Activated T-helper 1 cell treated with anti-CD3 and anti-CD28 coated beads, Interleukin-12 subunit alpha, Interleukin-12 subunit beta, Interleukin-2, Interleukin-4 antibody, amounts not matched to agents 30 ng/mL and 10 ng/mL and 1 ng/mL, durations not matched to agents 14 hours and 24 hours and 36 hours (primary cell): ENCODE measurements at regions not wholly inside any gene's neighbourhood (a gene's known extent, or its start where the extent isn't known, plus 50 kb on each side); places are given as distances from the start of the nearest gene placed in this dataset.

ENCODE experiments used
- DNase-seq: peaks from one replicate; pipeline ENCODE4 v3.0.0; 2021; ENCODE audit warnings: low spot score
- H3K27ac Mint-ChIP-seq: one replicate; pipeline ENCODE4 v1.8.0; 2021; ENCODE audit warnings: mild to moderate bottlenecking, mixed read lengths
- H3K27me3 Mint-ChIP-seq: one replicate; pipeline ENCODE4 v1.8.0; 2022; ENCODE audit warnings: mild to moderate bottlenecking, moderate library complexity, mixed read lengths; ENCODE audit not compliant: insufficient read depth
- H3K36me3 Mint-ChIP-seq: one replicate; pipeline ENCODE4 v1.8.0; 2021; ENCODE audit warnings: low read depth, mixed read lengths
- H3K4me1 Mint-ChIP-seq: one replicate; pipeline ENCODE4 v1.8.0; 2021; ENCODE audit warnings: low read depth, mixed read lengths
- H3K4me3 Mint-ChIP-seq: one replicate; pipeline ENCODE4 v1.8.0; 2021; ENCODE audit warnings: mild to moderate bottlenecking, moderate library complexity, mixed read lengths
- H3K9me3 Mint-ChIP-seq: one replicate; pipeline ENCODE4 v1.8.0; 2021; ENCODE audit warnings: mixed read lengths
- intact Hi-C: fragments of 100-400 bp; cut with micrococcal nuclease; formaldehyde crosslinking; loops from one replicate; pipeline ENCODE4 v1.15.1; 2024

DNA sequence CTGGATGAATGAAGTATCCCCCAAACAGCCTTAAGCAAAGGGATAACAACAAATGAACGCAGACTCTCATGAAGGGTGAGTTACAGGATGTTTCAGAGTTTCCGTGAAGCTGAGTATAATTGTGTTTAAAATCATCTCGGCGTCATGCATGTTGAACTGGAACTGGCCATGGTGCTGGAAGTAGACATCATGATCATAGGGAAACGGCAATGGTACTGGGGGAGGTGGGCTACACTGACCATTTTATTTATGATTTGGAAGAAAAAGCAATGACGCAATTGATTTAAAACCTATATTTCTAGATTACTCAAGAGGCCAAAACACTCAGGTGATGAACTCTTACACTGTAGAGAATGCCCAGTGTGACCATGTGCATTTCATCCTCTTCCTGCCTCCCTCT is 387.9 kb upstream of the MYT1L start:
- Mint-ChIP-seq H3K4me3 (no peak overlapping the region), H3K27me3 (no peaks in the 10 kb centered on the region), H3K36me3 (no peaks in the 10 kb centered on the region), H3K4me1 (no peaks in the 10 kb centered on the region), H3K27ac (no peak overlapping the region), H3K9me3 (no peaks in the 10 kb centered on the region)
- no peak for DNase-seq
- intact Hi-C loops, result no loop called here

DNA sequence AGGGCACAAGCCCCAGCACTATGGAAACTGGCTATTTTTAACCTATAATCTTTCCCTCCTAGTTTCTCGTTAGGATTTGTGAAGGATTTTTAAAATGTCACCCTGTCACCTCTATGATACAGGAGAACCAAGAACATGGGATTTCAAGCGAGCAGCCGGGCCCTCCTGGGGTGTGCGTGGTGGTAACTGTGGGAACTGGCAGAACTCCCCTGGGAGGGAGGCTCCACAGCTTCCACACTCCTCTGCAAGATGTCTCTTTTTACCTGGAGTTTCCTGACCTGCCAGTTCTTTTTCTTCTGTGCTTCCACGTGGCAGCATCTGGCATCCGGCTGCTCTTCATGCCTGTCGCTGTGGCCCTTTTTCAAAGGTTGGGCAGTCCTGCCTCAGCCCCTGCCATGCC is 386.3 kb upstream of the MYT1L start:
- H3K4me3 Mint-ChIP-seq, result no peak overlapping the region
- no peaks in the 10 kb centered on the region for H3K4me1 Mint-ChIP-seq
- no peaks in the 10 kb centered on the region for H3K36me3 Mint-ChIP-seq
- no peak overlapping the region for H3K27ac Mint-ChIP-seq
- H3K9me3 Mint-ChIP-seq, result no peaks in the 10 kb centered on the region
- no peaks in the 10 kb centered on the region for H3K27me3 Mint-ChIP-seq
- intact Hi-C loops, result no loop called here
- no peak for DNase-seq

DNA sequence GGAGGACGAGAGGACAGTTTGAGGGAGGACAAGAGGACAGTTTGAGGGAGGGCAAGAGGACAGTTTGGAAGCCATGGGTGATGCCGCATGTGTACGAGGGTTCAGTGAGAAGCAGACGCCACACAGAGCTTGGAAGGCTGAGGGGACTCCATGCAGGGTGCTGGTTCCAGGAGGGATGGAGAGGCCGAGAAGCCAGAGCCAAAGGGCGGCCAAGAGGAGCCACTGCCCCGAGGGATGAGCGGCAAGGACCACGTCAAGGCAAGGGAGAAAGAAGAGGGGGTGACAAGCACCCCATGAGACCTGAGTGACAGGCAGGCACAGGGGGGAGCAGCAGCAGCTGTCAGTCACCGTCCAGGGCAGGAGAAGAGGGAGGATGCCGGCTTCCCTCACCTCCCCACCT is 385.7 kb upstream of the MYT1L start:
- H3K4me1 Mint-ChIP-seq, result no peaks in the 10 kb centered on the region
- intact Hi-C loops, result no loop called here
- no peak overlapping the region for H3K27ac Mint-ChIP-seq
- no peak for DNase-seq
- no peaks in the 10 kb centered on the region for H3K36me3 Mint-ChIP-seq
- H3K4me3 Mint-ChIP-seq, result no peak overlapping the region
- H3K9me3 Mint-ChIP-seq, result no peaks in the 10 kb centered on the region
- H3K27me3 Mint-ChIP-seq, result no peaks in the 10 kb centered on the region

DNA sequence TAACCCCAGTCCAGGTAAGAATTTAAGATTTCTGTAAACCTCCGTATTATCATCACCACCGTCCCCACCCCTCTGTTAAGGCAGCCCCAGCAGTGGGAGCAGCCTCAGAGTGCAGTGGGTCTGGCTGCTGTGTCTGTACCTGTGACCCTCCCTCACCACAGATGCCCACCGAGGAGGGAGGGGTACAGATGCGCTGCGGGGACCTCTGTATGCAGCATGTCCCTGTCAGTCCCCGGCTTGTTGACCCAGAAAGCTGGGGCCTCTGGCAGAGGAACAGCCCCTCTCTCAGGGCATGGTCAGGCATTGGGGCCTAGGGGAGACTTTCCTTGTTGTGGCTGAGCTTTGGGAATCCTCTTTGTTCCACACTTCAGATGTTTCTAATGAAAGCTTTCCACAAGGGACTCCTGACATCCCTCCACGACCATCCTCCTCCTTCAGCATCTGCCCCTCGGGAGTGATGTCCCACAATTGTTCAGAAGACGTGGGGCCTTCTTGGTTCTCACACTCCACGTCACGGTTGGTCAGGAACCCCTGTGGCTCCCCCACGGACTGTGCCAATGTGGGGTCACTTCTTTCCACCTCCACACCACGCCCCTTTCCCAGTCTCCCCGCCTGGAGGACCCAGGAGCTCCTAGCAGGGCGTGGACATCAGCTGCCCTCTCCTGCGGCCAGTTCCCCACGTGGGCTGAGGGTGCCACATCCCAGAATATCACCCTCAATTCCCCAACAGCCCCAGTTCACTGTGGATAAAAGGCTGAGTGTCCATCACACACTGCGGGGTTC is 384.2 kb upstream of the MYT1L start:
- no peaks in the 10 kb centered on the region for H3K9me3 Mint-ChIP-seq
- H3K27ac Mint-ChIP-seq, result no peak overlapping the region
- no peaks in the 10 kb centered on the region for H3K36me3 Mint-ChIP-seq
- H3K4me1 Mint-ChIP-seq, result no peaks in the 10 kb centered on the region
- no peak for DNase-seq
- H3K4me3 Mint-ChIP-seq, result no peak overlapping the region
- no peaks in the 10 kb centered on the region for H3K27me3 Mint-ChIP-seq
- intact Hi-C loops, result no loop called here

DNA sequence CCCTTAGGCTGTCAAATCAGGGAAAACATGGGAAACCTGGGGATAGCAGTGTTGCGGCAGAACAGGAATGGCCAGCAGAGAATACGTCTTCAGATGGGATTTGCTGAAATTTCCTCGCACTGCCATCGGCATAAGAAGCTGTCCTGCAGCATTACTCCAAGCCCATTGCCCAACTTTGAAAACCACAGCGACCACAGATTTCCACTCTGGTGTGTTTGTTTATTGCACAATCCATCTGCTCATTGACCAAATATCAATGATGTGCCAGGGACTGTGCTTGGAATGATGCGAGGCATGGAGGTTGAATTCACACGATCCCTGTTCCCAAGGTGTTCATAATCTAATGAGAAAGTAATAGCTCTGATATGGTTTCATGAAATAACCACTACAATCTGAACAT is 383.3 kb upstream of the MYT1L start:
- intact Hi-C loops, result no loop called here
- DNase-seq, result no peak
- H3K4me3 Mint-ChIP-seq, result no peak overlapping the region
- no peaks in the 10 kb centered on the region for H3K4me1 Mint-ChIP-seq
- H3K36me3 Mint-ChIP-seq, result no peaks in the 10 kb centered on the region
- no peaks in the 10 kb centered on the region for H3K9me3 Mint-ChIP-seq
- no peak overlapping the region for H3K27ac Mint-ChIP-seq
- H3K27me3 Mint-ChIP-seq, result no peaks in the 10 kb centered on the region

DNA sequence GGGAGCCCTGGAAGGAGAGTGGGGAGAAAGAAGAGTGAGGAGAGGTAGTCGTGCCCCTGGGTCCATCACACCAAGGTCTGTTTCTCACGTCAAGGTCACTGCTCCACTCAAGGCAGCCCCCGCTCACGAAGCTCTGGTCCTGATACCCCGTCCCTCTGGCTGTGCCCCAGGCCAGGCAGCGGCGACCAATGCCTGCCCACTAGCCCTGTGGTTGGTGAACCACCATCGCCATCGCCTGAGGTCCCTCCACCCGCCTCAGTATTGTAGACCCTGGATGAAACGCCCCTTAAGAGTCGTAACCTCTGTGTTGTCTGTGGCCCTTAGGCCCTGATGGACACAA is 378.3 kb upstream of the MYT1L start:
- no peaks in the 10 kb centered on the region for H3K36me3 Mint-ChIP-seq
- no peak overlapping the region for H3K4me3 Mint-ChIP-seq
- no peaks in the 10 kb centered on the region for H3K9me3 Mint-ChIP-seq
- H3K27ac Mint-ChIP-seq, result no peak overlapping the region
- no peak for DNase-seq
- intact Hi-C loops, result no loop called here
- H3K27me3 Mint-ChIP-seq, result no peaks in the 10 kb centered on the region
- no peaks in the 10 kb centered on the region for H3K4me1 Mint-ChIP-seq

DNA sequence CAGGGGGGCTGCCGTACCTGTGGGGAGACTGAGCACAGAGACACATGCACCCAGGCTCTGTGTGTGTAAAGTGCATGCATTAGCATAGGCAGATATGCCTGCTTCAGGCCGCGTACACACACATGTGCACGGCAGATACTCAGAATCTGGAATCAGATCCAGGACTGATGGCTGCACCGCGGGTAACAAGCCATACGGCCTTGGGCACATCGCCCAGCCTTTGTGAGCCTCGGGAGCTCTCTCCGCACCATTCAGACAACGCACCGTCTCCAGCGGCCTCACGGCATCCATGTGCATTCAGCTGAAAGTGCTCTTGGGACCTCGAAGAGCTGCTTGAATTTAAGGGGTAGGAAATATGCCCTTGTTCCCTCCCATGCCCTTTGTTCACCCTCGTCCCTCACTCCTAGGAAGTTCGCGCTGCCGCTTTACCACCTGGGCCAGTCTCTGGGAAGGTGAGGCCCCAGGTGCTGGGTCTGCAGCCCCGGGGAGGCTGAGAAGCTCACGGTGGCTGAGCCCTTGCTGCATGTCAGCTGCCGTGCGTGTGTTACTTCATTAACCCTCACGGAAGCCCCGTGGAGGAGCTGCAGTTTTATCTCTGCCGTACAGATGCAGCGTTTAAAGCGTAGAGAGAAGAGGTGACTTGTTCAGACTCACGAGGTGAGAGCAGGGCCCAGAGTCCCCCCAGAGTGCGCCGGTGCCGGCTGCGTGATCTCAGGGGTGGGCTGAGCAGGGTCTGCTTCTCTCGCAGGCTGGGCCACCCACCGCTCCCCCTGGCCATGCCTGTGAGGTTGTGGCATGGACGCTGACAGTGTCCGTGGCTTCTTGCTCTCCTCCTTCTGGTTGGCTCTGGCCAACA is 377.7 kb upstream of the MYT1L start:
- H3K36me3 Mint-ChIP-seq, result no peaks in the 10 kb centered on the region
- H3K27me3 Mint-ChIP-seq, result peaks cover 2% of the 10 kb centered on the region

DNA sequence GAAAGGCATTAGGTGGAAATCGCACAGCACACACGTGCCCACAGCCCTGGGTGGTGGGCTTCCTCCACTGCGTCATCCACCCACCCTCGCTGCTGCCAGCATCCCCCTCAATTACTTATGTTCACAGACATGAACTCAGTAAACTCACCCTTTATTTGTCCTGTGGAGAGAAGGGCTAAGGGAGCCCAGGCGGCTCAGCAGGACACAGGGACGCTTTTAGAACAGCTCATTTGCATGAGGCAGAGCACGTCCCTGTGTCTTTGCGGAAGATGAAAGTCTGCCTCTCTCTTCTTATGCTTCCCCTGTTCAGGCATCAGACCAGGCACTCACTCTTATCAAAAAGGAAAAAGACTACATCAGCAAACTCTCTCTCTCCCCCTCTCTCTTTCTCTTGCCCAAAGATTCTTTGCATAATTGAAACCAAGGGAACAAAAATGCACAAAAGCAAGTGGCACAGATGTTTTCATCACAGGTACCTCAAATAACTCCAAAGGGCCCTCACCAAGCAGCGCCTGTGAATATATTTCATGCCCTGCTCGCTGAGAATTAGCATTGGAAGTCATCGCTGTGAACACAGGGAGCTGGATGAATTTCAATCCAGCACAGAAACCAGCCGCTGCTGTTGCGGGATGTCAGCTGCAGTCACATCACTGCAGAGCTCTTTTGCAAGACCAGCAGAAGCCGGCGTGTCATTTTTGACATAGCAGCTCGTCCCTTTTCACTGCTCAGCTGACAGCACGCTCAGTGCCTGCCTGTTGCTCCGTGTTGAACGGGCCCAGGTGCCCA is 376.3 kb upstream of the MYT1L start:
- no peaks in the 10 kb centered on the region for H3K4me1 Mint-ChIP-seq
- H3K27ac Mint-ChIP-seq, result no peak overlapping the region
- intact Hi-C loops, result no loop called here
- peaks cover 2% of the 10 kb centered on the region for H3K27me3 Mint-ChIP-seq
- no peak for DNase-seq
- H3K4me3 Mint-ChIP-seq, result no peak overlapping the region
- H3K9me3 Mint-ChIP-seq, result no peaks in the 10 kb centered on the region
- no peaks in the 10 kb centered on the region for H3K36me3 Mint-ChIP-seq

More for the DNA sequence above, 377.7 kb upstream of the MYT1L start:
- intact Hi-C loops, result no loop called here
- Mint-ChIP-seq H3K4me1 (no peaks in the 10 kb centered on the region), H3K9me3 (no peaks in the 10 kb centered on the region), H3K4me3 (no peak overlapping the region), H3K27ac (no peak overlapping the region)
- no peak for DNase-seq

DNA sequence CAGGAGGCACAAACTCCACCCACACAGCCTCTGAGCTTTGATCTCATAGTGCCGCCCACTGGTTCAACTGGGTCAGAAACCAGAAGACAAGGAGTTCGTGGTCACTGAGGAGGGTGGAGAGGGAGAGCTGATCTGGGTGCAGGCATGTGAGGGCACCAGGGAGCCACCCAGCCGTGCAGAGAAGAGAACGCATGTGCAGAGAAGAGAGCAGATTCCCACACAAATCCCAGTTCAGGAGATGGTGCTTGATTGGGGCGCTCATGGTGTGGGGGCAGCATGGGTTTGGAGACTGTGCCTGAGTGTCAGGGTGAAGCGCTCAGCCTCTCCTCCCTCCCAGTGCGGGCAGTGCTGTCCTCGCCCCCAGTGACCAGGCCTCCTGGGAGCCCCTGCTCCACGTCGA is 375.2 kb upstream of the MYT1L start:
- no peaks in the 10 kb centered on the region for H3K9me3 Mint-ChIP-seq
- intact Hi-C loops, result no loop called here

DNA sequence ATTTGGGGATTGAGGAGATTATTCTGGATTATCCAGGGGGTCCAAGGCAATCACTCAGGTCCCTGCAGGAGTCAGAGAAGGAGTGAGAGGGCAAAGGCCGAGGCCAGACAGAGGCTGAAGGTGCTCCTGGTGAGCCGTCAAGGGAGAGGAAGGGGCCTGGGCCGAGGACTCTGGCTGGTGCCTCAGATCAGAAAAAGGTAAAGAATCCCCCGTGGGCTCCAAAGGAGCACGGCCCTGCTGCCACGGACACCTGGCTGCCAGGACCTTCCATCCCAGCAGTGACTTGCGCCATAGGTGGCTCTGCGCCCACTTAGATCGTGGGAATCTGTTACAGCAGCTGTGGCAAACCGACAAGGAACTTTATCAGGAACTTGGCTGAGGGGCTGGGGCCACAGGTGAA is 374.8 kb upstream of the MYT1L start:
- Mint-ChIP-seq H3K9me3 (no peaks in the 10 kb centered on the region), H3K4me1 (no peaks in the 10 kb centered on the region), H3K4me3 (no peak overlapping the region), H3K36me3 (no peaks in the 10 kb centered on the region), H3K27ac (no peak overlapping the region), H3K27me3 (peaks cover 2% of the 10 kb centered on the region)
- no peak for DNase-seq
- intact Hi-C loops, result no loop called here

More for the DNA sequence above, 375.2 kb upstream of the MYT1L start:
- no peak for DNase-seq
- Mint-ChIP-seq H3K36me3 (no peaks in the 10 kb centered on the region), H3K4me1 (no peaks in the 10 kb centered on the region), H3K27ac (no peak overlapping the region), H3K27me3 (peaks cover 2% of the 10 kb centered on the region), H3K4me3 (no peak overlapping the region)

DNA sequence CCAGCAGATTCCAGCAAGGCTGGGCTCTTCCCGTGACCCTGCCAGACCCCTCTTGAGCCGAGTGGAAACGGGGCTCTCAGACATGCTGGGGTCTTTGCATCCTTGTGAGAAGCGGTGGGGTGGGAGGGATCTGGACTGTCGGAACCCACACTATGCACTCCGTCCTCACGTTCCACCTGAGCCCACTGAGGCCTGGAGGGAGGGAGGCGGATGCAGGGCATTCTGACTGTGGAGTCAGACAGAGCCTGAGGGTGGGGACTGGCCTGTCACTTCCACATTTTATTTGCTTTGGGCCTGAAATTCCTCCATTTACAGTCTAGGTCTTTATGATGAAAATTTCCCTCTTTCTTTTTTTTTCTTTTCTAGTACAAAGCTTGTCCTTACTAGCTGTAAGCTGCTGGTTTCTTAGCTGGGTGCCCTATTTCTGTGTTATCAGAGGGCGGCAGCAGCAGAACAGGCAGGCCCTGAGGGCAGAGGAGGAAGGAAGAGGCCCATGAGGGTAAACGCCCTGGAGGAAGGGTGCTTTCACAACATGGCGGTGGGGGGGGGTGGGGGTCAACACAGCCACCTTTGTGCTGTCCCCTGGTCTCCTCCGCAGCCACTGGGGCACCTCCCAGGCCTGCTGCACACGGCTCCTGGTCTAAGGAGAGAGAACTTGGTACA is 373.5 kb upstream of the MYT1L start:
- Mint-ChIP-seq H3K4me3 (no peak overlapping the region), H3K27me3 (peaks cover 2% of the 10 kb centered on the region), H3K9me3 (no peaks in the 10 kb centered on the region), H3K4me1 (no peaks in the 10 kb centered on the region), H3K36me3 (no peaks in the 10 kb centered on the region), H3K27ac (no peak overlapping the region)
- intact Hi-C loops, result no loop called here
- no peak for DNase-seq

DNA sequence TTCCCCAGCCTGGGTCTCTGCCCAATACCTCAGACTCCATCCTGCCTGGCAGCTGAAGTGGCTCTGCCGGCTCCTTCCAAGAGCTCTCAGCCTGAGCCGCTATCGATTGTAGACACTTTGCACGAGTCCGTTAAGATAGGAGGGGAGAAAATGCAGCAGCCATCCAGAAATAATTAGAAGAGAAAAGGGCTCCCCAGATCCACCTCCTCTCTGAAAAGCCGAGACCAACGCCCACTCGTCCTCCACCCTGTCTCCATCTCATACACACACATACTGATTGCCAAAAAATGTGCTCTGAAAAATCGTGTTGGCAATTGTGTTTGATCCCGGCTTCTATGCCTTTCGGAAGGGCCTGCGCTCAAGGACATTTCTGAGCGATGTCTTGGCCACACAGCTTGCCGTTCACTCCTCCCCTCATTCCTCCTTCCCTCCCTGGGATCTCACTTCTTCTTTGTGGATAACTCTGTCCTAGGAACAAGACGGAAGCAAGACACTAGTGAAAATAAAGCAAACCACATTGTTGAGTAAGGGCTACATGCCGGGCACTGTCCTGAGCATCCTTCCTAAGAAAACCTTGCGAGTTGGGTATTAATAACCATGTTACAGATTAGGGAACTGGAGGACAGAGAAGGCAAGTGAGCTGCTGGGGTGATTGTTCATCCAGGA is 372.8 kb upstream of the MYT1L start:
- DNase-seq, result no peak
- H3K9me3 Mint-ChIP-seq, result no peaks in the 10 kb centered on the region
- intact Hi-C loops, result no loop called here
- H3K4me1 Mint-ChIP-seq, result no peaks in the 10 kb centered on the region
- no peak overlapping the region for H3K4me3 Mint-ChIP-seq
- peaks cover 2% of the 10 kb centered on the region for H3K27me3 Mint-ChIP-seq
- no peak overlapping the region for H3K27ac Mint-ChIP-seq
- no peaks in the 10 kb centered on the region for H3K36me3 Mint-ChIP-seq
